ENCODE measurements at regions not wholly inside any gene's neighbourhood (a gene's known extent, or its start where the extent isn't known, plus 50 kb on each side); places are given as distances from the start of the nearest gene placed in this dataset.

DNA sequence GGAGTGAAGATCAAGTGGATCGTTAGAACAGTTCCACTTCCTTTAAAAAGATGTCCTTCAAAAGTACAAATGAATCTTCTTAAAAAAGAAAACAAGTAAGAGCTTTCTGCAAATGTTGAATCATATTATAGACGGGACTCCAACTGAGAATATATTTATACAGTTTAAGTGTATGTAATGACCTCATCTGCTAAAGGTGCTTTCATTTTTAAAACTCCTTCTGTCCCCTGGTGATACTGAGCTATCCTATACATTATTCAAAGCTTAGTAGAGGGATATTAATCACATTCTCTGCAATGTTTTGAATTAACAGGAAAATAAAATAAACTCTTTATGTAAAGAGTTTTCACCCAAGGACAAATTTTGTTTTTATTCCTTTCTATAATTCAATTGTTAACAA is 420.7 kb upstream of the SLC8A1 start:
- TF ChIP-seq, protein P1, sequence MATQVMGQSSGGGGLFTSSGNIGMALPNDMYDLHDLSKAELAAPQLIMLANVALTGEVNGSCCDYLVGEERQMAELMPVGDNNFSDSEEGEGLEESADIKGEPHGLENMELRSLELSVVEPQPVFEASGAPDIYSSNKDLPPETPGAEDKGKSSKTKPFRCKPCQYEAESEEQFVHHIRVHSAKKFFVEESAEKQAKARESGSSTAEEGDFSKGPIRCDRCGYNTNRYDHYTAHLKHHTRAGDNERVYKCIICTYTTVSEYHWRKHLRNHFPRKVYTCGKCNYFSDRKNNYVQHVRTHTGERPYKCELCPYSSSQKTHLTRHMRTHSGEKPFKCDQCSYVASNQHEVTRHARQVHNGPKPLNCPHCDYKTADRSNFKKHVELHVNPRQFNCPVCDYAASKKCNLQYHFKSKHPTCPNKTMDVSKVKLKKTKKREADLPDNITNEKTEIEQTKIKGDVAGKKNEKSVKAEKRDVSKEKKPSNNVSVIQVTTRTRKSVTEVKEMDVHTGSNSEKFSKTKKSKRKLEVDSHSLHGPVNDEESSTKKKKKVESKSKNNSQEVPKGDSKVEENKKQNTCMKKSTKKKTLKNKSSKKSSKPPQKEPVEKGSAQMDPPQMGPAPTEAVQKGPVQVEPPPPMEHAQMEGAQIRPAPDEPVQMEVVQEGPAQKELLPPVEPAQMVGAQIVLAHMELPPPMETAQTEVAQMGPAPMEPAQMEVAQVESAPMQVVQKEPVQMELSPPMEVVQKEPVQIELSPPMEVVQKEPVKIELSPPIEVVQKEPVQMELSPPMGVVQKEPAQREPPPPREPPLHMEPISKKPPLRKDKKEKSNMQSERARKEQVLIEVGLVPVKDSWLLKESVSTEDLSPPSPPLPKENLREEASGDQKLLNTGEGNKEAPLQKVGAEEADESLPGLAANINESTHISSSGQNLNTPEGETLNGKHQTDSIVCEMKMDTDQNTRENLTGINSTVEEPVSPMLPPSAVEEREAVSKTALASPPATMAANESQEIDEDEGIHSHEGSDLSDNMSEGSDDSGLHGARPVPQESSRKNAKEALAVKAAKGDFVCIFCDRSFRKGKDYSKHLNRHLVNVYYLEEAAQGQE (IDR thresholded peaks at IDR 0.05; ENCODE audit: insufficient read depth in 1 of 2, low read depth in 2 of 2, low read length in 2 of 2): no peak
- TF ChIP-seq POLR2AphosphoS5 (IDR thresholded peaks at IDR 0.05; ENCODE audit: low read depth, low read length) (no peak), TAF1 (IDR thresholded peaks at IDR 0.05; ENCODE audit: borderline replicate concordance, insufficient read depth, low read length) (no peak), SIN3A (IDR thresholded peaks at IDR 0.05; ENCODE audit: borderline replicate concordance, insufficient read depth, low read length) (no peak)
